B cell (primary cell): ENCODE measurements at regions not wholly inside any gene's neighbourhood (a gene's known extent, or its start where the extent isn't known, plus 50 kb on each side); places are given as distances from the start of the nearest gene placed in this dataset.

ENCODE experiments used
- ATAC-seq: fragments of 200-7000 bp; cut with Tn5 transposase; one replicate; pipeline ENCODE4 v1.10.0; 2021; ENCODE audit warnings: low read depth, mild to moderate bottlenecking, moderate number of reproducible peaks, moderate library complexity
- CTCF ChIA-PET: fragments of 350-600 bp; sonication (Branson Sonifier 250); formaldehyde crosslinking; loops from one replicate; lab custom pipeline; 2021; ENCODE audit warnings: antibody characterized with exemption, inconsistent platforms; lab: Charles Lee
- POLR2A ChIA-PET: fragments of 350-600 bp; sonication (Branson Sonifier 250); formaldehyde crosslinking; loops from one replicate; lab custom pipeline; 2021; ENCODE audit warnings: antibody characterized with exemption; lab: Charles Lee
- DNase-seq: peaks from one replicate; pipeline ENCODE4 v3.0.0; 2013
- H2AFZ ChIP-seq: 2 replicates; pipeline ENCODE4 v1.6.1; 2012; ENCODE audit warnings: mild to moderate bottlenecking, low read depth, low read length; ENCODE audit not compliant: insufficient read depth, poor library complexity, severe bottlenecking
- H3K27ac ChIP-seq, 2 donors: 1 replicate in 1 of 2; 2 replicates in 1 of 2; pipeline ENCODE4 v1.5.1; 2012 to 2013; ENCODE audit warnings: low read length in 2 of 2, mild to moderate bottlenecking in 2 of 2, moderate library complexity in 1 of 2
- H3K27me3 ChIP-seq, 4 experiments: fragments of 200-600 bp in 1 of 4; sonication (generic) in 1 of 4; replicated peaks in 1 of 4; 1 replicate in 2 of 4; 2 replicates in 2 of 4; pipeline versions ENCODE4 v1.6.1 to v1.7.0; 2013 to 2016; ENCODE audit warnings: low read length in 3 of 4, mild to moderate bottlenecking in 2 of 4, mixed read lengths in 1 of 4, moderate library complexity in 1 of 4; ENCODE audit not compliant: insufficient read depth in 4 of 4, control insufficient read depth in 3 of 4; ENCODE audit errors: control extremely low read depth in 1 of 4
- H3K36me3 ChIP-seq, 2 experiments: replicated peaks in 1 of 2; 1 replicate in 1 of 2; 2 replicates in 1 of 2; pipeline versions ENCODE4 v1.6.1 to v1.7.1; 2013; ENCODE audit warnings: low read length in 1 of 2; ENCODE audit not compliant: insufficient read depth in 2 of 2, control insufficient read depth in 1 of 2; ENCODE audit errors: control extremely low read depth in 1 of 2, extremely low read depth in 1 of 2
- H3K4me1 ChIP-seq, 2 donors: fragments of 200-600 bp in 1 of 2; sonication (generic) in 1 of 2; 1 replicate in 1 of 2; 2 replicates in 1 of 2; pipeline versions ENCODE4 v1.5.1 to v1.6.1; 2013 to 2017; ENCODE audit warnings: low read length in 2 of 2; ENCODE audit not compliant: control insufficient read depth in 2 of 2, insufficient read depth in 2 of 2
- H3K4me2 ChIP-seq: replicated peaks from 2 replicates; pipeline ENCODE3; 2012; ENCODE audit warnings: mild to moderate bottlenecking, low read depth, low read length; ENCODE audit not compliant: poor library complexity, severe bottlenecking
- H3K4me3 ChIP-seq, 5 experiments: fragments of 200-600 bp in 1 of 5; sonication (generic) in 1 of 5; 1 replicate in 3 of 5; 2 replicates in 2 of 5; pipeline versions ENCODE4 v1.5.1 to v1.7.0; 2011 to 2016; ENCODE audit warnings: low read length in 4 of 5, mild to moderate bottlenecking in 4 of 5, low read depth in 2 of 5, control low read depth in 1 of 5, moderate library complexity in 1 of 5; ENCODE audit not compliant: insufficient read depth in 1 of 5; ENCODE audit errors: control extremely low read depth in 1 of 5, extremely low read depth in 1 of 5
- H3K79me2 ChIP-seq: fragments of 200-600 bp; sonication (generic); one replicate; pipeline ENCODE4 v1.6.0; 2016; ENCODE audit warnings: low read length; ENCODE audit not compliant: control insufficient read depth, insufficient read depth
- H3K9ac ChIP-seq: fragments of 200-600 bp; sonication (generic); 2 replicates; pipeline ENCODE4 v1.6.1; 2017; ENCODE audit warnings: mild to moderate bottlenecking, low read length, moderate library complexity
- H3K9me3 ChIP-seq, 3 donors: one replicate each; pipeline versions ENCODE4 v1.6.1 to v1.7.1; 2013; ENCODE audit warnings: low read length in 2 of 3; ENCODE audit not compliant: control insufficient read depth in 2 of 3, insufficient read depth in 1 of 3; ENCODE audit errors: control extremely low read depth in 1 of 3
- H4K20me1 ChIP-seq: 2 replicates; pipeline ENCODE4 v1.6.0; 2012; ENCODE audit warnings: mild to moderate bottlenecking, low read length; ENCODE audit not compliant: insufficient read depth, control insufficient read depth, poor library complexity, severe bottlenecking
- H3K27ac Mint-ChIP-seq: one replicate; pipeline ENCODE4 v1.8.0; 2021; ENCODE audit warnings: mixed read lengths
- H3K27me3 Mint-ChIP-seq: one replicate; pipeline ENCODE4 v1.8.0; 2021; ENCODE audit warnings: mixed read lengths
- H3K4me1 Mint-ChIP-seq: one replicate; pipeline ENCODE4 v1.8.0; 2021; ENCODE audit warnings: mixed read lengths
- H3K4me3 Mint-ChIP-seq: one replicate; pipeline ENCODE4 v1.8.0; 2021; ENCODE audit warnings: mixed read lengths
- H3K9me3 Mint-ChIP-seq: one replicate; pipeline ENCODE4 v1.8.0; 2022; ENCODE audit warnings: mixed read lengths; ENCODE audit not compliant: insufficient read depth
- EZH2 ChIP-seq: IDR thresholded peaks from 2 replicates; pipeline ENCODE4 v1.6.1; 2012; ENCODE audit warnings: borderline replicate concordance, low read depth, mild to moderate bottlenecking, moderate library complexity, low read length; ENCODE audit not compliant: insufficient read depth, poor library complexity, severe bottlenecking
- WGBS: methylation state at CpG from one replicate; pipeline ENCODE4 v1.1.5; 2013; ENCODE audit warnings: missing lambda C conversion rate; ENCODE audit not compliant: insufficient coverage; 5-methylcytosine and 5-hydroxymethylcytosine counted together
- intact Hi-C: fragments of 100-400 bp; cut with micrococcal nuclease; formaldehyde crosslinking; loops from one replicate; pipeline ENCODE4 v1.10.0; 2022
- TF ChIP-seq, protein P1 (sequence below): fragments of 200-600 bp; IDR thresholded peaks from one replicate; pipeline ENCODE4 v1.8.0; 2022; ENCODE audit warnings: antibody characterized with exemption, mild to moderate bottlenecking

DNA sequence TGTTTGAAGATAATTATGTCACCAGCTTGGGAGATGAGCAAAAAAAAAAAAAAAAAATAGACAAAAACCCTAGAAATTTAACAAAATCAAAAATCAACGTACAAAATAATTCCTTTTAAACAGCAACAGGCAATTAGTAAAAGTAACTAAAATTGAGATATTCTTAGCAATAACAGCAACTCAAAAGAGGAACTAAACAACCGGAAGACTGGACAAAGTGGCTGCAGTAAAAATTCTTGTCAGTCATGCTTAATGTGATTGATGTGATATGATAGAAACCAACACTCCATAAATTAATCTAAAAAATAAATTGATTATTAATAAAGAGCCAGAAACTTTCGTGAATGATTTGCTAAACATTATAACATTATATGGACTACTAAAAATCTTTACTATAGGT, 1534.6 kb upstream of the AGA start:
- DNase-seq = no peak
- H3K27me3 Mint-ChIP-seq = no peaks in the 10 kb centered on the region
- Histone ChIP-seq H3K79me2 (no peaks in the 10 kb centered on the region), H4K20me1 (no peaks in the 10 kb centered on the region), H3K36me3 (no peaks in the 10 kb centered on the region), H2AFZ (no peak overlapping the region), H3K4me3 (no peak overlapping the region), H3K9me3 (no peaks in the 10 kb centered on the region), H3K4me1 (no peaks in the 10 kb centered on the region), H3K27ac (no peak overlapping the region), H3K27me3 (no peaks in the 10 kb centered on the region), H3K4me2 (no peak overlapping the region), H3K9ac (no peak overlapping the region)
- TF ChIP-seq, protein P1, sequence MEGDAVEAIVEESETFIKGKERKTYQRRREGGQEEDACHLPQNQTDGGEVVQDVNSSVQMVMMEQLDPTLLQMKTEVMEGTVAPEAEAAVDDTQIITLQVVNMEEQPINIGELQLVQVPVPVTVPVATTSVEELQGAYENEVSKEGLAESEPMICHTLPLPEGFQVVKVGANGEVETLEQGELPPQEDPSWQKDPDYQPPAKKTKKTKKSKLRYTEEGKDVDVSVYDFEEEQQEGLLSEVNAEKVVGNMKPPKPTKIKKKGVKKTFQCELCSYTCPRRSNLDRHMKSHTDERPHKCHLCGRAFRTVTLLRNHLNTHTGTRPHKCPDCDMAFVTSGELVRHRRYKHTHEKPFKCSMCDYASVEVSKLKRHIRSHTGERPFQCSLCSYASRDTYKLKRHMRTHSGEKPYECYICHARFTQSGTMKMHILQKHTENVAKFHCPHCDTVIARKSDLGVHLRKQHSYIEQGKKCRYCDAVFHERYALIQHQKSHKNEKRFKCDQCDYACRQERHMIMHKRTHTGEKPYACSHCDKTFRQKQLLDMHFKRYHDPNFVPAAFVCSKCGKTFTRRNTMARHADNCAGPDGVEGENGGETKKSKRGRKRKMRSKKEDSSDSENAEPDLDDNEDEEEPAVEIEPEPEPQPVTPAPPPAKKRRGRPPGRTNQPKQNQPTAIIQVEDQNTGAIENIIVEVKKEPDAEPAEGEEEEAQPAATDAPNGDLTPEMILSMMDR = no peak
- no peak for TF ChIP-seq EZH2
- no CpG with 5 or more reads among the region's 3 CpGs for WGBS
- ChIA-PET POLR2A (no interaction called here), CTCF (no interaction called here)
- no peaks in the 10 kb centered on the region for H3K4me1 Mint-ChIP-seq
- ATAC-seq = no peak
- H3K27ac Mint-ChIP-seq = no peak overlapping the region
- no peak overlapping the region for H3K4me3 Mint-ChIP-seq
- intact Hi-C loops = no loop called here
- peaks cover 3% of the 10 kb centered on the region for H3K9me3 Mint-ChIP-seq

DNA sequence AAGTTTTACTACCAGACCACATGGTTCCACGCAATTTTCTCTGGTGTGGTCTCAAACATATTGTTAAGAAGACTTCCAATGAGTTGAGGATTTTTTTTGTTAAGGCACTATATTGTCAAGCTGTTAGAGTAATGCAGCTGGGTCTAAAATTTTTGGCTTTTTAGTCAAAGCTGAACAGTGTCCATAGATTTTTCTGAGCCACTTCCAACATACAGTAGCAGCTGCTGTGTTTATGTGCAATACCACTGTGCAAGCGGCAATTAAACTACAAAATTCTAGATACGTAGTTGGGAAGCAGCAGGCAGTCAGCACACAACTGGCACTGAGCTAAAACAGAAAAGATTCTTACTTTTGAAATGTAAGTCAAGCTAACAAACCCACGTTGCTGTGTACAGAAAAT, 1551.1 kb upstream of the AGA start:
- H2AFZ ChIP-seq = no peak overlapping the region
- H3K36me3 ChIP-seq = no peaks in the 10 kb centered on the region
- H3K9me3 Mint-ChIP-seq = peaks cover 2% of the 10 kb centered on the region
- intact Hi-C loops = no loop called here
- H3K27ac ChIP-seq = no peak overlapping the region
- no peak overlapping the region for H3K27ac Mint-ChIP-seq
- H3K27me3 ChIP-seq = no peaks in the 10 kb centered on the region
- H3K27me3 Mint-ChIP-seq = no peaks in the 10 kb centered on the region
- TF ChIP-seq, protein P1 = no peak
- TF ChIP-seq EZH2 = no peak
- no peaks in the 10 kb centered on the region for H3K4me1 ChIP-seq
- H4K20me1 ChIP-seq = no peaks in the 10 kb centered on the region
- no peaks in the 10 kb centered on the region for H3K4me1 Mint-ChIP-seq
- no peak overlapping the region for H3K9ac ChIP-seq
- ATAC-seq (no peak), DNase-seq (no peak)
- POLR2A ChIA-PET = no interaction called here
- peaks cover 0 to 1% (median 0%) of the 10 kb centered on the region in 3 donors for H3K9me3 ChIP-seq
- no peak overlapping the region for H3K4me3 ChIP-seq
- 100% methylated on average over 2 of the region's 4 CpGs for whole genome bisulfite sequencing
- no peak overlapping the region for H3K4me3 Mint-ChIP-seq
- CTCF ChIA-PET = no interaction called here
- H3K79me2 ChIP-seq = no peaks in the 10 kb centered on the region
- H3K4me2 ChIP-seq = no peak overlapping the region
